Urinary bladder (tissue), 3 donors: ENCODE measurements at regions not wholly inside any gene's neighbourhood (a gene's known extent, or its start where the extent isn't known, plus 50 kb on each side); places are given as distances from the start of the nearest gene placed in this dataset.
"Not testable (repeated sequence)": the region's sequence is repeated elsewhere in the genome, so short reads cannot be mapped to it uniquely, and the experiment has no call there.

Experiments
- DNase-seq: peaks from one replicate; pipeline ENCODE4 v3.0.0-alpha.2; 2015; ENCODE audit errors: extremely low spot score
- H3K27ac ChIP-seq: one replicate; pipeline ENCODE4 v1.5.1; 2013; ENCODE audit warnings: low read depth, mild to moderate bottlenecking, moderate library complexity
- H3K36me3 ChIP-seq: one replicate; pipeline ENCODE4 v1.6.1; 2013; ENCODE audit warnings: mild to moderate bottlenecking, moderate library complexity; ENCODE audit not compliant: insufficient read depth
- H3K4me1 ChIP-seq: one replicate; pipeline ENCODE4 v1.6.1; 2013; ENCODE audit warnings: mild to moderate bottlenecking, moderate library complexity; ENCODE audit not compliant: insufficient read depth
- H3K4me3 ChIP-seq: one replicate; pipeline ENCODE4 v1.5.1; 2013; ENCODE audit warnings: low read depth, low read length
- WGBS: extraction: QIAGEN DNeasy Blood & Tissue Kit; methylation state at CpG from one replicate; pipeline ENCODE4 v1.1.7; 2013; 5-methylcytosine and 5-hydroxymethylcytosine counted together
- donor health status: healthy with polysubstance abuse.
- donor health status: healthy.

GRCh38 chr16:8044796-8045195 is 545.5 kb downstream of the TMEM114 start:
- 70% methylated on average over 5 of the region's 5 CpGs for WGBS

DNA sequence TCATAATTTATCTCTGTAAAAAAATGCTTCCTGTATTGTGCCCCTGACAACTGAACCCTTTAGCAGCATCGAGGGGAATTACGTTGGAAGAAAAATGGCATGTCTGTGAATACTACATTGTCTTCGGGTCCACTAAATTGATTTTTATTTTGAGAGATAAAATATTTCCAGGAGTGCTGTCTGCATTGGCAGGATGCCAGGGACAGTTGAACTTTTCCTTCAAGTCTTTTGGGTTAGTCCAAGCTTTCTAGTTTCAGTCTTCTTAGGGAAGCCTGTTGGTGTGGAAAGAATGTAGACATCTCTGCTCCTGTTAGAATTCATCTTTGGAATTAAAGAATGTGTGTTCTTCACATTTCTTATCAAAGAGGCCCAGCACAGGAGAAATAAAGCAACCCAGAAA is 557.9 kb downstream of the TMEM114 start:
- DNase-seq: no peak
- H3K4me1 ChIP-seq: no peaks in the 10 kb centered on the region
- H3K36me3 ChIP-seq: no peaks in the 10 kb centered on the region
- 56% methylated on average over 3 of the region's 3 CpGs for WGBS
- no peak overlapping the region for H3K27ac ChIP-seq
- no peak overlapping the region for H3K4me3 ChIP-seq

More at GRCh38 chr16:8044796-8045195, 545.5 kb downstream of the TMEM114 start:
- no peak overlapping the region for H3K4me3 ChIP-seq
- H3K4me1 ChIP-seq: no peaks in the 10 kb centered on the region
- H3K36me3 ChIP-seq: no peaks in the 10 kb centered on the region
- H3K27ac ChIP-seq: no peak overlapping the region
- no peak for DNase-seq

DNA sequence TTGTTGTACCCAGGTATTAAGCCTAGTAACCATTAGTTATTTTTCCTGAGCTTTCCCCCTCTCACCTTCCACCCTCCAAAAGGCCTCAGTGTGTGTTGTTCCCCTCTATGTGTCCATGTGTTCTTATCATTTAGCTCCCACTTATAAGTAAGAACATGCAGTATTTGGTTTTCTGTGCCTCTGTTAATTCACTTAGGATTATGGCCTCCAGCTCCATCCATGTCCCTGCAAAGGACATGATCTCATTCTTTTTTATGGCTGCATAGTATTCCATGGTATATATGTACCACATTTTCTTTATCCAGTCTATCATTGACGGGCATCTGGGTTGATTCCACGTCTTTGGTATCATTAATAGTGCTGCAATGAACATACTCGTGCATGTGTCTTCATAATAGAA is 560.3 kb downstream of the TMEM114 start:
- H3K4me1 ChIP-seq, H3K4me3 ChIP-seq, DNase-seq, H3K27ac ChIP-seq, H3K36me3 ChIP-seq: not testable (repeated sequence)
- WGBS: 76% methylated on average over 3 of the region's 3 CpGs

GRCh38 chr16:8026450-8026849 is 563.9 kb downstream of the TMEM114 start:
- no peak for DNase-seq
- Histone ChIP-seq H3K4me1 (no peaks in the 10 kb centered on the region), H3K4me3 (no peak overlapping the region), H3K36me3 (no peaks in the 10 kb centered on the region), H3K27ac (no peak overlapping the region)
- WGBS: 58% methylated on average over 5 of the region's 5 CpGs

- DNase-seq: no peak
- no peak overlapping the region for H3K4me3 ChIP-seq
- no peak overlapping the region for H3K27ac ChIP-seq
- H3K4me1 ChIP-seq: no peaks in the 10 kb centered on the region
- WGBS: 63% methylated on average over 3 of the region's 3 CpGs
- no peaks in the 10 kb centered on the region for H3K36me3 ChIP-seq
These were observed 567.0 kb downstream of the TMEM114 start for GRCh38 chr16:8023326-8023725.

DNA sequence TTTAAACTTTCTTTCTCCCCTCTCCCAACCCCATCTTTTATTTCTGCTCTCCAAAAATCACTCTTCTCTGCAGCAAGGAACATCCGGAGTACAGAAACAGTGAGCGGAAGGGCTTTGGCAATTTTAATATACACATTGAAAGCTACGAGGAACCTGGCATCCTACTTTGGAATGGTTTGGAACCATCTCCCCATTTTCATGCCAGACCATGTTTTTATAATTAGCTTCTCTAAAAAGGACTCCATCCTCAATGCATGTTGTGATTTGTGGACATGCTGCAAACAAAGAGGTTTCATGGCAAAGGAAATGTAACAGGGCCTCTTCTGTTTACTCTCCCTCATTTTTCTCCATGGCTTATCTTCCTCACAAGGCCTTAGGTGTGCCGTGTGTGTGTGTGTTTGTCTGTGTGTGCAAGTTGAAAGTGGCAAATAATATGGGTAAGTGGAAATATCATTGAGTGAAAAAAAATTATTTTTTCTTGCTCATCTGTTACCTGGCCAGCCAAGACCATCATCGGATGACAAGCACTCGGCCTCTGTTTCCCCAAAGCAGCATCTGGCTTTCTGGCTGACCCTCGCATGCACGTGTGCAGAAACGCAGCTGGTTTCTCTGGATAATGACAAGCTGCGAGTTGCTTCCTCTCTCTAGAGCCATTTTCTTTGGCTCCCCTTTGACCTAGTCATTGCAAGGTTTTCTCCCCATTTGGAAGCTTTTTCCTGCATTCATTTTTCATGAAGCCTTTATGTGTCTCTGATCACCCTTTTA is 585.0 kb downstream of the TMEM114 start:
- H3K4me3 ChIP-seq: no peak overlapping the region
- no peak overlapping the region for H3K27ac ChIP-seq
- H3K36me3 ChIP-seq: no peaks in the 10 kb centered on the region
- no peaks in the 10 kb centered on the region for H3K4me1 ChIP-seq
- no peak for DNase-seq
- 65% methylated on average over 10 of the region's 10 CpGs for WGBS

- no peak for DNase-seq
- no peak overlapping the region for H3K4me3 ChIP-seq
- H3K27ac ChIP-seq: no peak overlapping the region
- no peaks in the 10 kb centered on the region for H3K4me1 ChIP-seq
- 80% methylated on average over 11 of the region's 11 CpGs for WGBS
- no peaks in the 10 kb centered on the region for H3K36me3 ChIP-seq
These were observed 591.4 kb downstream of the TMEM114 start for GRCh38 chr16:7998789-7999453.

DNA sequence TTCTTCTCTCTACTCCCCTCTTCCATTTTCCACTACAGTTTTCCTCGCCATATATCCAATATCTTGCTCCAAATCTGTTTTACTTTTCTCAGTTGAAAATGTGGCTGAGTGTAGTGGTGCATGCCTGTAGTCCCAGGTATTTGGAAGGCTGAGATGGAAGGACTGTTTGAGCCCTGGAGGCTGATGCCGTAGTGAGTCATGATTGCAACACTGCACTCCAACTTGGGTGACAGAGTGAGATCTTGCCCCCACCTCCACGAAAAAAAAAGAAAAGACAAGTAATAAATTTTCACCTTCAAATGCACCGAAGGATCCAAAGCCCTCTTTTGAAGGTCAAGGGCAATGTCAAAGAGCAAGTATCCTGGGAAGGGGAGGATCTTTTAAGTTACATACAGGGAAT is 592.3 kb downstream of the TMEM114 start:
- Histone ChIP-seq H3K4me1 (no peaks in the 10 kb centered on the region), H3K27ac (no peak overlapping the region), H3K36me3 (no peaks in the 10 kb centered on the region), H3K4me3 (no peak overlapping the region)
- DNase-seq: no peak
- WGBS: 78% methylated on average over 4 of the region's 4 CpGs

GRCh38 chr16:7992616-7993015 is 597.7 kb downstream of the TMEM114 start:
- Histone ChIP-seq H3K4me3 (no peak overlapping the region), H3K36me3 (no peaks in the 10 kb centered on the region), H3K4me1 (no peaks in the 10 kb centered on the region), H3K27ac (no peak overlapping the region)
- no peak for DNase-seq
- 36% methylated on average over 3 of the region's 3 CpGs for WGBS

GRCh38 chr16:7990626-7991260 is 599.6 kb downstream of the TMEM114 start:
- no peak for DNase-seq

GRCh38 chr16:7983676-7984075 is 606.6 kb downstream of the TMEM114 start:
- WGBS: 44% methylated on average over 3 of the region's 3 CpGs
- Histone ChIP-seq H3K36me3 (no peaks in the 10 kb centered on the region), H3K27ac (no peak overlapping the region), H3K4me3 (no peak overlapping the region), H3K4me1 (no peaks in the 10 kb centered on the region)
- no peak for DNase-seq

More at GRCh38 chr16:7990626-7991260, 599.6 kb downstream of the TMEM114 start:
- H3K36me3 ChIP-seq: no peaks in the 10 kb centered on the region
- WGBS: 31% methylated on average over 11 of the region's 11 CpGs
- no peaks in the 10 kb centered on the region for H3K4me1 ChIP-seq
- H3K4me3 ChIP-seq: no peak overlapping the region
- H3K27ac ChIP-seq: no peak overlapping the region

DNA sequence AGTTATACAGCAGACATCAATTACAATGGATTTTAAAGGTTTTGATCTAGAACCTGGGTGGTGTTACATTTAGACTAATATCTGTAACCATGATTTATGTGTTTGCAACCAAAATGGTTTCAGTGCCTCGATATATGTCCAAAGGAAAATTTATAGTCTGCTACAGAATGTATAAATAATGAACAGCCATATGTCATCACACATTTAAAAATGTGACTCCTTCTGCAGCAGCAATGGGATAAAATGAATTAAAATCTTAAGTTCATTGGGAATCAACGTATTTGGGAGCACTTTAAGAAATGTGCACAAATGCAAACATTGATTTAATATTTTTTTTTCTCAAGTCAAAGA is 610.2 kb downstream of the TMEM114 start:
- H3K27ac ChIP-seq: no peak overlapping the region
- 35% methylated on average over 2 of the region's 2 CpGs for WGBS
- H3K4me3 ChIP-seq: no peak overlapping the region

GRCh38 chr16:7979448-7980132 is 610.7 kb downstream of the TMEM114 start:
- Histone ChIP-seq H3K4me1 (no peaks in the 10 kb centered on the region), H3K4me3 (no peak overlapping the region), H3K36me3 (no peaks in the 10 kb centered on the region), H3K27ac (no peak overlapping the region)
- WGBS: 79% methylated on average over 18 of the region's 18 CpGs
- DNase-seq: no peak

More for the DNA sequence above, 610.2 kb downstream of the TMEM114 start:
- no peaks in the 10 kb centered on the region for H3K36me3 ChIP-seq
- no peak for DNase-seq
- no peaks in the 10 kb centered on the region for H3K4me1 ChIP-seq
